Body of pancreas (tissue), 4 donors: ENCODE measurements at regions not wholly inside any gene's neighbourhood (a gene's known extent, or its start where the extent isn't known, plus 50 kb on each side); places are given as distances from the start of the nearest gene placed in this dataset.

ENCODE experiments used
- CTCF ChIP-seq, 7 experiments: fragments of 450-650 bp in 4 of 7; fragments of 200-600 bp in 3 of 7; sonication (generic) in 3 of 7; IDR thresholded peaks; one replicate each; pipeline ENCODE4 v1.5.1; 2016 to 2019; ENCODE audit warnings: antibody characterized with exemption in 7 of 7
- POLR2A ChIP-seq, 3 donors: fragments of 450-650 bp; IDR thresholded peaks; one replicate each; pipeline ENCODE4 v1.6.1; 2016; ENCODE audit warnings: antibody characterized with exemption in 3 of 3, mild to moderate bottlenecking in 2 of 3

GRCh38 chr7:23907012-23907411 lies 197.0 kb downstream of the STK31 start:
- no peak for TF ChIP-seq POLR2A (IDR thresholded peaks at IDR 0.05)
- no peak for TF ChIP-seq CTCF (IDR thresholded peaks at IDR 0.05)
